ENCODE measurements at regions not wholly inside any gene's neighbourhood (a gene's known extent, or its start where the extent isn't known, plus 50 kb on each side); places are given as distances from the start of the nearest gene placed in this dataset.

- TF ChIP-seq, protein P1, sequence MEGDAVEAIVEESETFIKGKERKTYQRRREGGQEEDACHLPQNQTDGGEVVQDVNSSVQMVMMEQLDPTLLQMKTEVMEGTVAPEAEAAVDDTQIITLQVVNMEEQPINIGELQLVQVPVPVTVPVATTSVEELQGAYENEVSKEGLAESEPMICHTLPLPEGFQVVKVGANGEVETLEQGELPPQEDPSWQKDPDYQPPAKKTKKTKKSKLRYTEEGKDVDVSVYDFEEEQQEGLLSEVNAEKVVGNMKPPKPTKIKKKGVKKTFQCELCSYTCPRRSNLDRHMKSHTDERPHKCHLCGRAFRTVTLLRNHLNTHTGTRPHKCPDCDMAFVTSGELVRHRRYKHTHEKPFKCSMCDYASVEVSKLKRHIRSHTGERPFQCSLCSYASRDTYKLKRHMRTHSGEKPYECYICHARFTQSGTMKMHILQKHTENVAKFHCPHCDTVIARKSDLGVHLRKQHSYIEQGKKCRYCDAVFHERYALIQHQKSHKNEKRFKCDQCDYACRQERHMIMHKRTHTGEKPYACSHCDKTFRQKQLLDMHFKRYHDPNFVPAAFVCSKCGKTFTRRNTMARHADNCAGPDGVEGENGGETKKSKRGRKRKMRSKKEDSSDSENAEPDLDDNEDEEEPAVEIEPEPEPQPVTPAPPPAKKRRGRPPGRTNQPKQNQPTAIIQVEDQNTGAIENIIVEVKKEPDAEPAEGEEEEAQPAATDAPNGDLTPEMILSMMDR (IDR thresholded peaks at IDR 0.05 in 8 of 11, conservative IDR thresholded peaks at IDR 0.05 in 3 of 11), result no peak
- no peak for TF ChIP-seq POLR2A (IDR thresholded peaks at IDR 0.05)
These were observed 78.2 kb upstream of the F3 start for GRCh38 chr1:94619731-94620130.

All from spleen (tissue), 7 donors.